ENCODE measurements at regions not wholly inside any gene's neighbourhood (a gene's known extent, or its start where the extent isn't known, plus 50 kb on each side); places are given as distances from the start of the nearest gene placed in this dataset.

DNA sequence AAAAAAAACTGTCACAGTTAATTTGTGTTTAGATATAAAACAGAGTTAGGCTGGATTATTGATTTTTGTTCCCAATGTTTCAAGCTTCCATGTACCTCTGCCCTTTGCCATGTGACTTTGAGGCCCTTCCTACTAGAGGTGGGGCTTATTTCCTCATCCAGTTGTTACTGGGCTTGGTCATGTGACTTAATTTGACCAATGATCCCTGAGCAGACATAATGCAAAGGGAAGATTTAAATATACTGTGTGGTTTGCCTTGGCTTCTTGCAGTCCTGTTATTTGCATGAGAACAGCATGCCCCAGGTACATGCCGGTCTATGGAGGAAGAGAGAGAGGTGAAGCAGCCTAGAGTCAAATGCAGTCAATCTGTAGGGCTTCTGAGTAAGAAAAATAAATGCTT is 347.0 kb downstream of the MIAT start:
- H3K4me2 ChIP-seq (ENCODE audit: low read length): no peak overlapping the region
- H2AFZ ChIP-seq (ENCODE audit: low read depth, low read length): no peak overlapping the region
- no peaks in the 10 kb centered on the region for H3K4me1 ChIP-seq (ENCODE audit: low read length)
- H3K4me3 ChIP-seq (ENCODE audit: low read length): no peak overlapping the region
- no peaks in the 10 kb centered on the region for H3K79me2 ChIP-seq (ENCODE audit: low read length)
- TF ChIP-seq, protein P1, sequence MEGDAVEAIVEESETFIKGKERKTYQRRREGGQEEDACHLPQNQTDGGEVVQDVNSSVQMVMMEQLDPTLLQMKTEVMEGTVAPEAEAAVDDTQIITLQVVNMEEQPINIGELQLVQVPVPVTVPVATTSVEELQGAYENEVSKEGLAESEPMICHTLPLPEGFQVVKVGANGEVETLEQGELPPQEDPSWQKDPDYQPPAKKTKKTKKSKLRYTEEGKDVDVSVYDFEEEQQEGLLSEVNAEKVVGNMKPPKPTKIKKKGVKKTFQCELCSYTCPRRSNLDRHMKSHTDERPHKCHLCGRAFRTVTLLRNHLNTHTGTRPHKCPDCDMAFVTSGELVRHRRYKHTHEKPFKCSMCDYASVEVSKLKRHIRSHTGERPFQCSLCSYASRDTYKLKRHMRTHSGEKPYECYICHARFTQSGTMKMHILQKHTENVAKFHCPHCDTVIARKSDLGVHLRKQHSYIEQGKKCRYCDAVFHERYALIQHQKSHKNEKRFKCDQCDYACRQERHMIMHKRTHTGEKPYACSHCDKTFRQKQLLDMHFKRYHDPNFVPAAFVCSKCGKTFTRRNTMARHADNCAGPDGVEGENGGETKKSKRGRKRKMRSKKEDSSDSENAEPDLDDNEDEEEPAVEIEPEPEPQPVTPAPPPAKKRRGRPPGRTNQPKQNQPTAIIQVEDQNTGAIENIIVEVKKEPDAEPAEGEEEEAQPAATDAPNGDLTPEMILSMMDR (IDR thresholded peaks at IDR 0.05; ENCODE audit: low read depth, low read length): no peak
- TF ChIP-seq EZH2phosphoT487 (IDR thresholded peaks at IDR 0.05; ENCODE audit: low read depth): no peak
- no peak overlapping the region for H3K9ac ChIP-seq (ENCODE audit: low read length)
- H3K27ac ChIP-seq (ENCODE audit: low read length): no peak overlapping the region
- H4K20me1 ChIP-seq (ENCODE audit: insufficient read depth, low read length): no peaks in the 10 kb centered on the region
- no peaks in the 10 kb centered on the region for H3K9me3 ChIP-seq (ENCODE audit: insufficient read depth, low read length)
- peaks cover 31% of the 10 kb centered on the region for H3K27me3 ChIP-seq (ENCODE audit: low read depth, low read length)
- H3K36me3 ChIP-seq (replicated peaks; ENCODE audit: low read depth, low read length): no peaks in the 10 kb centered on the region

DNA sequence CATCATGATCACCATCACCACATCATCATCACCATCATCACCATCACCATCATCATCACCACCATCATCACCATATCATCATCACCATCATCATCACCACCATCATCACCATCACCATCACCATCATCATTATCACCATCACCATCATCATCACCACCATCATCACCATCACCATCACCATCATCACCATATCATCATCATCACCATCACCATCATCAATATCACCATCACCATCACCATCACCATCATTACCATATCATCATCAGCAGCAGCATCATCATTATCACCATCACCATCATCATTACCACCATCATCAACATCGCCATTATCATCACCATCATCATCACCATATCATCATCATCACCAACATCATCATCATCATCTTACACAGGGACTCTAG is 351.1 kb downstream of the MIAT start:
- Histone ChIP-seq H3K27me3 (ENCODE audit: low read depth, low read length) (peaks cover 24% of the 10 kb centered on the region; the same call in 1 of the 2 replicates), H3K9me3 (ENCODE audit: insufficient read depth, low read length) (no peaks in the 10 kb centered on the region), H3K9ac (ENCODE audit: low read length) (no peak overlapping the region), H3K4me1 (ENCODE audit: low read length) (no peaks in the 10 kb centered on the region), H4K20me1 (ENCODE audit: insufficient read depth, low read length) (no peaks in the 10 kb centered on the region), H3K79me2 (ENCODE audit: low read length) (no peaks in the 10 kb centered on the region), H3K4me2 (ENCODE audit: low read length) (no peak overlapping the region), H3K27ac (ENCODE audit: low read length) (no peak overlapping the region), H3K4me3 (ENCODE audit: low read length) (no peak overlapping the region), H3K36me3 (replicated peaks; ENCODE audit: low read depth, low read length) (no peaks in the 10 kb centered on the region), H2AFZ (ENCODE audit: low read depth, low read length) (no peak overlapping the region)
- no peak for TF ChIP-seq EZH2phosphoT487 (IDR thresholded peaks at IDR 0.05; ENCODE audit: low read depth)
- TF ChIP-seq, protein P1 (IDR thresholded peaks at IDR 0.05; ENCODE audit: low read depth, low read length): no peak

DNA sequence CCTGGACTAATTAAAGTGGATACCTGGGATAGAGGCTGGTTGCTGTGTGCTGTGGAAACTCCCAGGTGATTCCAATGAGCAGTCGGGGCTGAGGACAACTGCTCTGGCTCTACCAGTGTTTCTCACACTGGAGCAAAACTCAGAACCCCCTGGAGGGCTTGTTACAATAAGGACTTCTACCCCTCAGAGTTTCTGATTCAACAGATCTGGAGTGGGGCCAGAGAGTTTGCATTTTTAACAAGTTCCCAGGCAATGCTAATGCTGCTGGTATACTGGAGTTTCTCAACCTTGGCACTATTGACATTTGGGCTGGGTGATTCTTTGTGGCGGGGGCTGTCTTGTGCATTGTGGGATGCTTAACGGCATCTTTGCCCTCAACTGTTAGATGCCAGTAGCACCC is 353.7 kb downstream of the MIAT start:
- Histone ChIP-seq H2AFZ (ENCODE audit: low read depth, low read length) (no peak overlapping the region), H3K9me3 (ENCODE audit: insufficient read depth, low read length) (no peaks in the 10 kb centered on the region), H3K27ac (ENCODE audit: low read length) (no peak overlapping the region), H3K4me2 (ENCODE audit: low read length) (no peak overlapping the region), H3K36me3 (replicated peaks; ENCODE audit: low read depth, low read length) (no peaks in the 10 kb centered on the region), H3K4me1 (ENCODE audit: low read length) (no peaks in the 10 kb centered on the region), H3K9ac (ENCODE audit: low read length) (no peak overlapping the region), H3K79me2 (ENCODE audit: low read length) (no peaks in the 10 kb centered on the region), H3K27me3 (ENCODE audit: low read depth, low read length) (peaks cover 5% of the 10 kb centered on the region; the same call in 1 of the 2 replicates), H4K20me1 (ENCODE audit: insufficient read depth, low read length) (no peaks in the 10 kb centered on the region), H3K4me3 (ENCODE audit: low read length) (no peak overlapping the region)
- no peak for TF ChIP-seq EZH2phosphoT487 (IDR thresholded peaks at IDR 0.05; ENCODE audit: low read depth)
- TF ChIP-seq, protein P1 (IDR thresholded peaks at IDR 0.05; ENCODE audit: low read depth, low read length): no peak

DNA sequence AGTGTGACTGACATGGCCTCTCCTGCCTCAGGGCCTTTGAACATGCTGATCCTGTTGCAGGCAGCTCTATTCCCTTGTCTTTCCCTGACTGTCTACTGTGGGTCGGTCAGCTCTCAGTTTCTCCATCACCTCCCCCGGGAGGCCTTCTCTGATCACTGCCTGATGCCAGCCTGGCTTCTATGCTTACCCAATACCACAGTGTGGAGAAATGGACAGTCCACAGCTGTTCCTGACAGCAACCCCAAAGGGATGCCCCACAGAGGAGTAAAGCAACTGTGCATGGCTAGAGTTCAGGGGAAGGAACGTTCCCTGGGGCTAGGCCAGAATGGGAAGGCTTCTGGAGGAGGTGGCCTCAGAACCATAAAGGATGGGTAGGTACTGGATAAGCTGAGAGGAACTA is 354.3 kb downstream of the MIAT start:
- Histone ChIP-seq H3K4me1 (ENCODE audit: low read length) (no peaks in the 10 kb centered on the region), H3K36me3 (replicated peaks; ENCODE audit: low read depth, low read length) (no peaks in the 10 kb centered on the region), H3K9ac (ENCODE audit: low read length) (no peak overlapping the region), H3K79me2 (ENCODE audit: low read length) (no peaks in the 10 kb centered on the region), H2AFZ (ENCODE audit: low read depth, low read length) (no peak overlapping the region), H3K27me3 (ENCODE audit: low read depth, low read length) (peaks cover 7% of the 10 kb centered on the region; the same call in 1 of the 2 replicates), H3K27ac (ENCODE audit: low read length) (no peak overlapping the region), H3K4me3 (ENCODE audit: low read length) (no peak overlapping the region), H4K20me1 (ENCODE audit: insufficient read depth, low read length) (no peaks in the 10 kb centered on the region), H3K4me2 (ENCODE audit: low read length) (no peak overlapping the region), H3K9me3 (ENCODE audit: insufficient read depth, low read length) (no peaks in the 10 kb centered on the region)
- TF ChIP-seq, protein P1 (IDR thresholded peaks at IDR 0.05; ENCODE audit: low read depth, low read length): no peak
- no peak for TF ChIP-seq EZH2phosphoT487 (IDR thresholded peaks at IDR 0.05; ENCODE audit: low read depth)
